SIG-M5 (cell line): ENCODE measurements at regions not wholly inside any gene's neighbourhood (a gene's known extent, or its start where the extent isn't known, plus 50 kb on each side); places are given as distances from the start of the nearest gene placed in this dataset.
"Not testable (repeated sequence)": the region's sequence is repeated elsewhere in the genome, so short reads cannot be mapped to it uniquely, and the experiment has no call there.

ENCODE experiments used
- DNase-seq: peaks from one replicate; lab custom pipeline; 2025; lab: John Stamatoyannopoulos, UW

GRCh38 chr4:170698334-170698733 lies 608.6 kb upstream of the AADAT start:
- DNase-seq, result no peak

- DNase-seq, result no peak
Measured at GRCh38 chr4:170697845-170698244, 608.1 kb upstream of the AADAT start.

- DNase-seq, result no peak
Measured at GRCh38 chr4:170697045-170697444, 607.3 kb upstream of the AADAT start.

- DNase-seq, result no peak
Measured at GRCh38 chr4:170691168-170691567, 601.4 kb upstream of the AADAT start.

GRCh38 chr4:170687751-170688150 lies 598.0 kb upstream of the AADAT start:
- DNase-seq, result no peak

- not testable (repeated sequence) for DNase-seq
Measured at GRCh38 chr4:170685701-170686100, 595.9 kb upstream of the AADAT start.

GRCh38 chr4:170682558-170683294 lies 593.0 kb upstream of the AADAT start:
- no peak for DNase-seq

- DNase-seq, result not testable (repeated sequence)
Measured at GRCh38 chr4:170682087-170682486, 592.3 kb upstream of the AADAT start.

- no peak for DNase-seq
Measured at GRCh38 chr4:170675568-170676262, 586.0 kb upstream of the AADAT start.

GRCh38 chr4:170674176-170674575 lies 584.4 kb upstream of the AADAT start:
- DNase-seq, result no peak

GRCh38 chr4:170672381-170672965 lies 582.7 kb upstream of the AADAT start:
- DNase-seq, result no peak

- no peak for DNase-seq
Measured at GRCh38 chr4:170671171-170671570, 581.4 kb upstream of the AADAT start.

GRCh38 chr4:170667814-170668213 lies 578.1 kb upstream of the AADAT start:
- no peak for DNase-seq

- DNase-seq, result no peak
Measured at GRCh38 chr4:170666909-170667308, 577.2 kb upstream of the AADAT start.

- DNase-seq, result no peak
Measured at GRCh38 chr4:170662250-170662649, 572.5 kb upstream of the AADAT start.

GRCh38 chr4:170657761-170658160 lies 568.0 kb upstream of the AADAT start:
- DNase-seq, result no peak

- DNase-seq, result no peak
Measured at GRCh38 chr4:170656506-170656905, 566.8 kb upstream of the AADAT start.

- DNase-seq, result no peak
Measured at GRCh38 chr4:170652571-170652970, 562.8 kb upstream of the AADAT start.

- DNase-seq, result no peak
Measured at GRCh38 chr4:170651786-170652185, 562.0 kb upstream of the AADAT start.

GRCh38 chr4:170627418-170627817 lies 537.7 kb upstream of the AADAT start:
- no peak for DNase-seq

GRCh38 chr4:170623899-170624298 lies 534.1 kb upstream of the AADAT start:
- DNase-seq, result no peak

GRCh38 chr4:170610434-170610833 lies 520.7 kb upstream of the AADAT start:
- DNase-seq, result no peak

- DNase-seq, result no peak
Measured at GRCh38 chr4:170599894-170600293, 510.1 kb upstream of the AADAT start.
